Activated CD4-positive, alpha-beta T cell treated with anti-CD3 and anti-CD28 coated beads, Interleukin-2, amount 50 U/mL, for 4 hours (primary cell): ENCODE measurements at regions not wholly inside any gene's neighbourhood (a gene's known extent, or its start where the extent isn't known, plus 50 kb on each side); places are given as distances from the start of the nearest gene placed in this dataset.

Experiments used
- DNase-seq, 2 experiments: peaks; one replicate each; pipeline ENCODE4 v3.0.0-alpha.2; 2020

GRCh38 chr2:18819566-18819965 is 230.2 kb upstream of the NT5C1B start:
- DNase-seq: no peak

DNA sequence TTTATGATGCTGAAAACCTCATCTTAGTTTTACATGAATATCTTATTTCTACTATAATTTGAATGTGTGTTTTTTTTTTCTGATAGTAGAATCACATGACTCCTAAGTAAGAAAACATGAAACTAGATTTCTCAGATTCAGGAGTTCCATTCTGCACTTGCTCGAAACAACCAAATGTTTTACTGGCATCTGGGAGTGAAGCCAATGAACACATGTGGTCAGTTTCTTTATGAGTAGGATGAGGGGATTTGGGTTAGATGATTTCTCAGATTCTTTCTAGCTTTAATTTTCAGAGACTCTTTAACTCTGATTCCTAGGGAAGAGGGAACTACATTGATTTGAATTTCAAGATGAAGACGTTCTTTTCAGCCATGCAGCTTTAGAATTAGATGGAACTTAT is 225.0 kb upstream of the NT5C1B start:
- DNase-seq: no peak

- DNase-seq: no peak
Measured at GRCh38 chr2:18804536-18804935, 215.2 kb upstream of the NT5C1B start.

- DNase-seq: no peak
Measured at GRCh38 chr2:18803141-18803939, 214.0 kb upstream of the NT5C1B start.

- DNase-seq: no peak
Measured at GRCh38 chr2:18800240-18800971, 211.0 kb upstream of the NT5C1B start.

- no peak for DNase-seq
Measured at GRCh38 chr2:18799397-18799796, 210.0 kb upstream of the NT5C1B start.

GRCh38 chr2:18797133-18797845 is 207.9 kb upstream of the NT5C1B start:
- DNase-seq: no peak

DNA sequence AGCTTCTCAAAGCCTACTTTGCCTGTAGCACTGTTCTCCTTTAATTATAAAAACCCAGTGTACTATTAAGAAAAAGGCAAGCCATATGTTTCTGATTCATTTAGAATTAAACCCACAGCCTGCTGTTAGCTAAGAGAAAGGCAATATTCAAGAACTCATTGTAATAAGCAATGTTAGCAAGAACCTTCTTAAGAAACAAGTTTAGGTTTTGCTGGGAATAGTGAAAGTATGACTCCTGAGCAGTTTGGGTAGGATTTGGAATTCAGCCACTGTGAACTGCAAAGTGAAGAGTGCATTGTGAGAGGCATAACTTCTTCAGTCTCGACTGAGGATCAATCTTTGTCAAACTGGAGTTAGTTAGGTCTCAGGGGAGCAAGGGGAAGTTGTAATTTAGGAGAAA is 206.5 kb upstream of the NT5C1B start:
- no peak for DNase-seq

GRCh38 chr2:18792684-18793083 is 203.3 kb upstream of the NT5C1B start:
- DNase-seq: no peak

DNA sequence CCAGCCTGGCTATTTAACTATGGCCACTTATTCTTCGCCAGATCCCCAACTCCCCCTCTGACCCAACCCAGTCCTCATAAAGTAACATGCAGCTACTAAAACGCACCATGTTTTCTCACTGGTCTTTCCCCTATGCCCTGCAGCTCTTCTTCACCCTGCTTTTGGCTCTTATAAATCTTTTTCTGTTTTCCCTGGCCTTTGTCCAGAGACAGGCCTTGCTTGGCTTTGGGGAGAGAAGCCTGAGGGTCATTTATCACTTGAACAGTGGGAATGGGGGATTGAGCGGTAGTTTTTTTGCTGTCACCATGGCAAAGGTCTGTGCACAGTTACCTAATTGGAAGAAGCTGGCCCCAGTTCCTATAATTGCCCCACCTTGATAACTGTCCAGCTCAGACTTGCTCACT is 202.9 kb upstream of the NT5C1B start:
- DNase-seq: no peak

DNA sequence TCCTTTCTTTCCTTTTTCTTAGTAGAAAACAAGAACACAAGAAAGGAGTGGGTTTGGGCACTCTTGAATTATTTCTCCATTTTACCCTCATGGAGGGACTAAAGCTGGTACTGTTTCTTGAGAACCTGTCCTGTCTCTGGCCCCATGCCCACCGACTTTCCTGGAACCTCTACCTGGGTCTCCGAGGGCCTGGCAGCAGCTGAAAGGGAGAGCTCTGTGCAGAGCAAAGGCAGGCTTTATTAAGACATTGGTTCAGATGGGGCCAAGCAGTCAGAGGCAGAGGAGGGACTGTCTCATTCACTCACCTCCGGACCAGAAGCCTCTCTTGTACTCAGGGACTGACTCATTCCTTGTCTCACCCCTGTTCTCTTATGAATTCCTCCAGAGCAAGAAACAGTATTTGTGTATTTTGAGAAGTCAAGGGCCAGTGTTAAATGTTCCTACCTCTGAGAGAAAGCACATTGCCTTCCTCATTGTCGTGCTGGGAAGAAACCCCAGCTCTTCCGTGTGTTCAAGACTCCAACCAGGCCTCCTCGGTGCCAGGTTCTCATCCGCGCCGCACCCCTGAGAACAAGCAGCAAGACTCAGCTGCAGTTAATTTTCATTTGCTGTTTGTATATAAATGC is 201.9 kb upstream of the NT5C1B start:
- no peak for DNase-seq

- DNase-seq: no peak
Measured at GRCh38 chr2:18790509-18791171, 201.3 kb upstream of the NT5C1B start.

GRCh38 chr2:18788592-18788991 is 199.2 kb upstream of the NT5C1B start:
- DNase-seq: no peak

DNA sequence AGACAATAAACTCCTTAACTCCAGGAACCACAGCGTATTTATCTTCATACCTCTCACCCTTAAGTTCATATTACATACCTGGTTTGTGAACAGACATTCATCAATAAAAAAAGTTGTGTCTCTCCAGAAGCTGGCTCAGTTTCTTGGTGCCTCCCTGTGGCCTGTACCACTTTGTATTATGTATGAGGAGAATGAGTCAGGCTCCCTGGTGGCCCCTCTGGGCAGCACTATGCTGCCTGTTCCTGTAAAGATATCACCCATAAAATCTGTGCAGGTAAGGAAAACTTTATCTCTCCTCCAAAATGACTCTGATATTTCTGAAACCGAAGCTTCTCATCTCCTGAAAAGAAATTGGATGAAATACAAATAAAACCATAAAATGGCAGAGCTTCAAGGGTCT is 198.4 kb upstream of the NT5C1B start:
- DNase-seq: no peak

DNA sequence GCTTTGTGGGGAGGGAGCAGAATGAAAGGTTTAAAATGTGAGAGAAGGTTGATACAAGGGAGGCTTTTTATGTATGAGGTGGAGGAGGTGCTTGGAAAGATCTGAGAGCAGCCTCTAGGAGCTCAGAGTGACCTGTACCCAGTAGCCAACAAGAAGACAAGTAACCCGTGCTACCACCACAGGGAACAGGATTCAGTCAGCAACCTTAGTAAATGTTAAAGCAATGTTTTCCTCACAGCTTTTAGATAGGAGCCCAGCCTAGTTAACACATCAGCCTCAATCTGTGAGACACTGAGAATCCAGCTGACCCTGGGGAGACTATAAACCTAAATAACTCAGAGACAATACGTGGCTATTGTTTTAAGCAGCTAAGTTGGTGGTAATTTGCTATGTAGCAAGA is 194.9 kb upstream of the NT5C1B start:
- DNase-seq: no peak

GRCh38 chr2:18781541-18782280 is 192.3 kb upstream of the NT5C1B start:
- DNase-seq: no peak

DNA sequence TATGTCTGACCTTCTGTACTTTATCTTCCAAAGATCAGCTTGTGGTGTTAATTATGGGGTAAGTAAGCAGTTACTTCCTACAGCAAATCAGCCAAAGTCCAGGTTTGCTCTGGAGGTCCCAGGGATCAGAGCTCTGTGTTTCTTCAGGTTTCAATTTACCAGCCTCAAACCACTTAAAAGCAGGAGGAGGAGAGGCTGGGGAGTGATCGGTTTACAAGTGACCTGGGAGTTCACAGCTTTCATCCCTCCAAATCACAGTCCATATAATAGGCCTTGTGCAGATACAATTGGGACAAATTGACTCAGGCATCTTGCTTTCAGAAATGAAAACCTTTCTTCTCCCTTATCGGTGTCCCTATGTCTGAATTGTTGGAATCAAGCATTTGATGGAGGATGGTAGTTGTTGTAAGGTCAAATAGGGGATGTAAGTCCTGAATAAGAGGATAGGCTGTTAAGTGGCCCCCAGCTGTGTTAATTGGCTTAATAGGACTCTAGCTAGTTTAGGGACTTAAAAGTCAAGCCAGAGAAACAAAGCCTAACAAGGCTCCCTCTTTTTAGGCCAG is 188.0 kb upstream of the NT5C1B start:
- no peak for DNase-seq

GRCh38 chr2:18771212-18771611 is 181.8 kb upstream of the NT5C1B start:
- DNase-seq: no peak

- DNase-seq: no peak
Measured at GRCh38 chr2:18763338-18763737, 174.0 kb upstream of the NT5C1B start.

DNA sequence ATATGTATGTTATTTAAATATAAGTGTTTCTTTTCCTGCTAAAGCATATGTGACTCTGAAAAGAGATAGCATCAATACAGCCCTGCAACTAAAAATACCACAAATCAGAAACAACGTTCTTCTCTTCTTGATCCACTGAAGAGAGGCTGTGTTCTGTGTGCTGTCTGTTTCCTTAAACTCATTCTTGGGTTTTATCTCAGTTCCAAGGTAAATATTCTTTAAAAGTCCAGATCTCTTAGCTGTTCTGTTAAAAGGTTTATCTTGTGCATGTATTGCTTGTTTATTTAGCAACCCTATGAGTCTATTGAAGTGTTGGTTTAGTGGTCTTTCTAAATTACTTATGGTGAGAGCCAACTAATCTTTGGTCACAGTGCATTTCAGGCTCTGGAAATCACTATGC is 173.3 kb upstream of the NT5C1B start:
- DNase-seq: no peak

DNA sequence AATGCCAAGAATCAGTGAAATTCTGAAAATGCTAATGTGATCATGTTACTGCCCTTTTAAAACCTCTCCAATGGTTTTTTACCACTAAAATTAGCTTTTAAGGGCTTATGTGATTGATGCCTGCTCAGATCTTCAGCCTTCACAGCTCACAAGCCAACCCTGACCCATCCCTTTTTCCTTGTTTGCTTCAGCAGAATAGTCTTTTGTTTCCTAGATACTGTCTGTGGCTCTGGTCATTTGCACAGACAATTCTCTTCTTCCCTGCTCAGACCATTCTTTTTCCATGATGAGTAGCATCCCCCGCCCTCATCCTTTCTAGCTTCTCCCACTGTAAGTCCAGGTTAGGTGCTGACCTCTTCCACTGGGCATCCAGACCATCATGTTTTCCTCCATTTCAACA is 164.9 kb upstream of the NT5C1B start:
- no peak for DNase-seq

DNA sequence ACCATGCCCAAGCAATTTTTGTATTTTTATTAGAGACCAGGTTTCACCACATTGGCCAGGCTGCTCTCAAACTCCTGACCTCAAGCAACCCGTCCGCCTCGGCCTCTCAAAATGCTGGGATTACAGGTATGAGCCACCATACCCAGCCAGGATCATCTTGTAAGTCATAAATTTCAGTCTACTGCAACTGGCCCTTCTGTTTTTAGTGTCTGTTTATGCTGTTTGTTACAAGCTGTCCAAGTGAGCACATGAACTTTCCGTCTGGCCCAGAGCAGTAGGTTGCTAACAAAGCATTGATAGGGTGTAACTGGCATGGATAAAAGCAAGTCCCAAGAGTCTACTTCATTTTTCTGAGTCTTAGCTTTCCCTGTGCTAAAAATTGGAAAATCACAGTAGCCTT is 164.4 kb upstream of the NT5C1B start:
- no peak for DNase-seq
